ENCODE measurements at regions not wholly inside any gene's neighbourhood (a gene's known extent, or its start where the extent isn't known, plus 50 kb on each side); places are given as distances from the start of the nearest gene placed in this dataset.

DNA sequence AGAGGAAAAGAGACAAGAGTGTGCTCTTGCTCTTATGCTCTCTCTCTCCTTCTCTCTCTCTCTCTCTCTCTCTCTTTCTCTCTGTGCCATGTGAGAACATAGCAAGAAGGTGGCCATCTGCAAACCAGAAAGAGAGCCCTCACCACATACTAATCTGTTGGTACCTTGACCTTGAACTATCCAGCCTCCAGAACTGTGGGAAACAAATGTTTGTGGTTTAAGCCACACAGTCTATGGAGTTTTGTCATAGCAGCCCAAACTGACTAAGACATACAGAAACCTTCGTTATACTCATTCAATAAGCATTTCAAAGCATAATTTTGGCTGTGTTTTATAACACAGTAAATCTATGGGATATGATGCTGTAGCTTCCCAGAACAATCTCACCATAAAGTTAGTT is 56.4 kb upstream of the PLPP4 start:
- no peak overlapping the region for H2AFZ ChIP-seq (ENCODE audit: low read length)
- H2BK15ac ChIP-seq (ENCODE audit: low read length) = no peak overlapping the region
- no peak overlapping the region for H3K18ac ChIP-seq (ENCODE audit: low read length)
- no peak overlapping the region for H3K23ac ChIP-seq (ENCODE audit: low read depth, low read length, poor library complexity)
- H3K36me3 ChIP-seq (replicated peaks in 1 of 2; ENCODE audit: control insufficient read depth in 2 of 2, insufficient read depth in 2 of 2, low read length in 2 of 2) = no peaks in the 10 kb centered on the region
- H3K9me3 ChIP-seq (replicated peaks in 1 of 2; ENCODE audit: control insufficient read depth in 2 of 2, insufficient read depth in 1 of 2, low read depth in 1 of 2, low read length in 2 of 2) = no peaks in the 10 kb centered on the region
- no peaks in the 10 kb centered on the region for H3K4me1 ChIP-seq (ENCODE audit: control insufficient read depth in 2 of 2, insufficient read depth in 1 of 2, low read depth in 1 of 2, low read length in 2 of 2)
- no peak overlapping the region for H3K4me3 ChIP-seq (ENCODE audit: low read length in 2 of 2)
- no peak overlapping the region for H3K14ac ChIP-seq (ENCODE audit: low read length)
- no peak overlapping the region for H2BK5ac ChIP-seq (ENCODE audit: low read length)
- H3K4ac ChIP-seq (ENCODE audit: low read length) = no peak overlapping the region
- no CpG with 5 or more reads among the region's 1 CpG for WGBS, 2 donors (ENCODE audit: extremely low coverage in 2 of 2, insufficient read length in 2 of 2, insufficient replicate concordance in 1 of 2)
- no peak overlapping the region for H2BK120ac ChIP-seq (ENCODE audit: low read depth, low read length)
- no peak overlapping the region for H3K9ac ChIP-seq (ENCODE audit: low read depth, low read length, poor library complexity)
- H3K4me2 ChIP-seq (ENCODE audit: insufficient read depth, low read length, poor library complexity, severe bottlenecking) = no peak overlapping the region
- no peak overlapping the region for H4K8ac ChIP-seq (ENCODE audit: low read depth, low read length)
- no peak for DNase-seq (ENCODE audit: low spot score)
- no peak overlapping the region for H3K27ac ChIP-seq (replicated peaks; ENCODE audit: low read length)
- no peak overlapping the region for H2BK12ac ChIP-seq (ENCODE audit: low read length)
- no peaks in the 10 kb centered on the region for H3K27me3 ChIP-seq (ENCODE audit: control insufficient read depth in 3 of 3, insufficient read depth in 3 of 3, low read depth in 1 of 3, low read length in 3 of 3)
- H3K79me1 ChIP-seq (ENCODE audit: low read depth, low read length) = no peaks in the 10 kb centered on the region
- no peak overlapping the region for H4K91ac ChIP-seq (ENCODE audit: low read depth, low read length, poor library complexity)
- H2AK5ac ChIP-seq (ENCODE audit: low read depth, low read length) = no peak overlapping the region

GRCh38 chr10:120402147-120402766 is 54.8 kb upstream of the PLPP4 start:
- Histone ChIP-seq H3K36me3 (replicated peaks in 1 of 2; ENCODE audit: control insufficient read depth in 2 of 2, insufficient read depth in 2 of 2, low read length in 2 of 2) (no peaks in the 10 kb centered on the region), H3K9ac (ENCODE audit: low read depth, low read length, poor library complexity) (no peak overlapping the region), H2BK15ac (ENCODE audit: low read length) (no peak overlapping the region), H3K9me3 (replicated peaks in 1 of 2; ENCODE audit: control insufficient read depth in 2 of 2, insufficient read depth in 1 of 2, low read depth in 1 of 2, low read length in 2 of 2) (no peaks in the 10 kb centered on the region), H3K27me3 (ENCODE audit: control insufficient read depth in 3 of 3, insufficient read depth in 3 of 3, low read depth in 1 of 3, low read length in 3 of 3) (no peaks in the 10 kb centered on the region), H2BK5ac (ENCODE audit: low read length) (no peak overlapping the region), H3K79me1 (ENCODE audit: low read depth, low read length) (no peaks in the 10 kb centered on the region), H3K18ac (ENCODE audit: low read length) (no peak overlapping the region), H3K27ac (replicated peaks; ENCODE audit: low read length) (no peak overlapping the region), H3K14ac (ENCODE audit: low read length) (no peak overlapping the region), H2AFZ (ENCODE audit: low read length) (no peak overlapping the region), H3K4me3 (ENCODE audit: low read length in 2 of 2) (no peak overlapping the region), H2AK5ac (ENCODE audit: low read depth, low read length) (no peak overlapping the region), H4K91ac (ENCODE audit: low read depth, low read length, poor library complexity) (no peak overlapping the region), H3K23ac (ENCODE audit: low read depth, low read length, poor library complexity) (no peak overlapping the region), H3K4me1 (ENCODE audit: control insufficient read depth in 2 of 2, insufficient read depth in 1 of 2, low read depth in 1 of 2, low read length in 2 of 2) (no peaks in the 10 kb centered on the region), H2BK12ac (ENCODE audit: low read length) (no peak overlapping the region), H4K8ac (ENCODE audit: low read depth, low read length) (no peak overlapping the region), H2BK120ac (ENCODE audit: low read depth, low read length) (no peak overlapping the region), H3K4me2 (ENCODE audit: insufficient read depth, low read length, poor library complexity, severe bottlenecking) (no peak overlapping the region), H3K4ac (ENCODE audit: low read length) (no peak overlapping the region)
- WGBS, 2 donors (ENCODE audit: extremely low coverage in 2 of 2, insufficient read length in 2 of 2, insufficient replicate concordance in 1 of 2) = no CpG with 5 or more reads among the region's 1 CpG
- DNase-seq (ENCODE audit: low spot score) = no peak

- no peak overlapping the region for H3K18ac ChIP-seq (ENCODE audit: low read length)
- no peak overlapping the region for H2BK15ac ChIP-seq (ENCODE audit: low read length)
- no peaks in the 10 kb centered on the region for H3K4me1 ChIP-seq (ENCODE audit: control insufficient read depth in 2 of 2, insufficient read depth in 1 of 2, low read depth in 1 of 2, low read length in 2 of 2)
- no peak overlapping the region for H3K14ac ChIP-seq (ENCODE audit: low read length)
- H3K4me3 ChIP-seq (ENCODE audit: low read length in 2 of 2) = no peak overlapping the region
- H3K4me2 ChIP-seq (ENCODE audit: insufficient read depth, low read length, poor library complexity, severe bottlenecking) = no peak overlapping the region
- no peak overlapping the region for H4K8ac ChIP-seq (ENCODE audit: low read depth, low read length)
- H4K91ac ChIP-seq (ENCODE audit: low read depth, low read length, poor library complexity) = no peak overlapping the region
- DNase-seq (ENCODE audit: low spot score) = no peak
- H2AK5ac ChIP-seq (ENCODE audit: low read depth, low read length) = no peak overlapping the region
- no peak overlapping the region for H3K4ac ChIP-seq (ENCODE audit: low read length)
- H2BK5ac ChIP-seq (ENCODE audit: low read length) = no peak overlapping the region
- H3K27me3 ChIP-seq (ENCODE audit: control insufficient read depth in 3 of 3, insufficient read depth in 3 of 3, low read depth in 1 of 3, low read length in 3 of 3) = no peaks in the 10 kb centered on the region
- no peaks in the 10 kb centered on the region for H3K36me3 ChIP-seq (replicated peaks in 1 of 2; ENCODE audit: control insufficient read depth in 2 of 2, insufficient read depth in 2 of 2, low read length in 2 of 2)
- H3K79me1 ChIP-seq (ENCODE audit: low read depth, low read length) = no peaks in the 10 kb centered on the region
- H3K27ac ChIP-seq (replicated peaks; ENCODE audit: low read length) = no peak overlapping the region
- H2AFZ ChIP-seq (ENCODE audit: low read length) = no peak overlapping the region
- H3K9me3 ChIP-seq (replicated peaks in 1 of 2; ENCODE audit: control insufficient read depth in 2 of 2, insufficient read depth in 1 of 2, low read depth in 1 of 2, low read length in 2 of 2) = no peaks in the 10 kb centered on the region
- H3K9ac ChIP-seq (ENCODE audit: low read depth, low read length, poor library complexity) = no peak overlapping the region
- no peak overlapping the region for H2BK120ac ChIP-seq (ENCODE audit: low read depth, low read length)
- no peak overlapping the region for H2BK12ac ChIP-seq (ENCODE audit: low read length)
- no peak overlapping the region for H3K23ac ChIP-seq (ENCODE audit: low read depth, low read length, poor library complexity)
- no CpG with 5 or more reads among the region's 3 CpGs for WGBS, 2 donors (ENCODE audit: extremely low coverage in 2 of 2, insufficient read length in 2 of 2, insufficient replicate concordance in 1 of 2)
Observed at GRCh38 chr10:120403109-120403508, 53.9 kb upstream of the PLPP4 start.

GRCh38 chr10:120406376-120406775 is 50.7 kb upstream of the PLPP4 start:
- Histone ChIP-seq H3K79me1 (ENCODE audit: low read depth, low read length) (no peaks in the 10 kb centered on the region), H3K14ac (ENCODE audit: low read length) (no peak overlapping the region), H2AFZ (ENCODE audit: low read length) (no peak overlapping the region), H2AK5ac (ENCODE audit: low read depth, low read length) (no peak overlapping the region), H2BK5ac (ENCODE audit: low read length) (no peak overlapping the region), H3K27ac (replicated peaks; ENCODE audit: low read length) (no peak overlapping the region), H3K9me3 (replicated peaks in 1 of 2; ENCODE audit: control insufficient read depth in 2 of 2, insufficient read depth in 1 of 2, low read depth in 1 of 2, low read length in 2 of 2) (no peaks in the 10 kb centered on the region), H3K9ac (ENCODE audit: low read depth, low read length, poor library complexity) (no peak overlapping the region), H3K4me3 (ENCODE audit: low read length in 2 of 2) (no peak overlapping the region), H3K4ac (ENCODE audit: low read length) (no peak overlapping the region), H2BK120ac (ENCODE audit: low read depth, low read length) (no peak overlapping the region), H3K4me2 (ENCODE audit: insufficient read depth, low read length, poor library complexity, severe bottlenecking) (no peak overlapping the region), H3K23ac (ENCODE audit: low read depth, low read length, poor library complexity) (no peak overlapping the region), H4K8ac (ENCODE audit: low read depth, low read length) (no peak overlapping the region), H4K91ac (ENCODE audit: low read depth, low read length, poor library complexity) (no peak overlapping the region), H3K18ac (ENCODE audit: low read length) (no peak overlapping the region), H3K27me3 (ENCODE audit: control insufficient read depth in 3 of 3, insufficient read depth in 3 of 3, low read depth in 1 of 3, low read length in 3 of 3) (no peaks in the 10 kb centered on the region), H3K36me3 (replicated peaks in 1 of 2; ENCODE audit: control insufficient read depth in 2 of 2, insufficient read depth in 2 of 2, low read length in 2 of 2) (no peaks in the 10 kb centered on the region), H2BK12ac (ENCODE audit: low read length) (no peak overlapping the region), H3K4me1 (ENCODE audit: control insufficient read depth in 2 of 2, insufficient read depth in 1 of 2, low read depth in 1 of 2, low read length in 2 of 2) (no peaks in the 10 kb centered on the region), H2BK15ac (ENCODE audit: low read length) (no peak overlapping the region)
- no peak for DNase-seq (ENCODE audit: low spot score)
- WGBS, 2 donors (ENCODE audit: extremely low coverage in 2 of 2, insufficient read length in 2 of 2, insufficient replicate concordance in 1 of 2) = no CpG with 5 or more reads among the region's 4 CpGs
